T-helper 1 cell treated with Interleukin-12 subunit alpha and Interleukin-12 subunit beta and Interleukin-4 antibody, amounts not matched to agents 30 μg/mL and 1 μg/mL, for 36 hours (primary cell): ENCODE measurements at regions not wholly inside any gene's neighbourhood (a gene's known extent, or its start where the extent isn't known, plus 50 kb on each side); places are given as distances from the start of the nearest gene placed in this dataset.
"Not testable (repeated sequence)": the region's sequence is repeated elsewhere in the genome, so short reads cannot be mapped to it uniquely, and the experiment has no call there.

ENCODE experiments used
- H3K27ac Mint-ChIP-seq: one replicate; pipeline ENCODE4 v1.8.0; 2021; ENCODE audit warnings: mild to moderate bottlenecking, mixed read lengths
- H3K27me3 Mint-ChIP-seq: one replicate; pipeline ENCODE4 v1.8.0; 2021; ENCODE audit warnings: low read depth, mixed read lengths
- H3K36me3 Mint-ChIP-seq: one replicate; pipeline ENCODE4 v1.8.0; 2021; ENCODE audit warnings: low read depth, mixed read lengths
- H3K4me1 Mint-ChIP-seq: one replicate; pipeline ENCODE4 v1.8.0; 2021; ENCODE audit warnings: low read depth, mixed read lengths
- H3K4me3 Mint-ChIP-seq: one replicate; pipeline ENCODE4 v1.8.0; 2021; ENCODE audit warnings: mild to moderate bottlenecking, moderate library complexity, mixed read lengths
- H3K9me3 Mint-ChIP-seq: one replicate; pipeline ENCODE4 v1.8.0; 2021; ENCODE audit warnings: mixed read lengths

GRCh38 chr12:86634456-86635410 is 378.5 kb upstream of the MGAT4C start:
- Mint-ChIP-seq H3K27ac (no peak overlapping the region), H3K27me3 (no peaks in the 10 kb centered on the region), H3K36me3 (no peaks in the 10 kb centered on the region), H3K4me3 (no peak overlapping the region), H3K4me1 (no peaks in the 10 kb centered on the region), H3K9me3 (peaks cover 10% of the 10 kb centered on the region)

- Mint-ChIP-seq H3K4me1 (no peaks in the 10 kb centered on the region), H3K36me3 (no peaks in the 10 kb centered on the region), H3K4me3 (no peak overlapping the region), H3K9me3 (peaks cover 51% of the 10 kb centered on the region), H3K27me3 (no peaks in the 10 kb centered on the region), H3K27ac (no peak overlapping the region)
Measured at GRCh38 chr12:86627001-86627400, 370.8 kb upstream of the MGAT4C start.

- Mint-ChIP-seq H3K27me3 (no peaks in the 10 kb centered on the region), H3K27ac (no peak overlapping the region), H3K4me3 (no peak overlapping the region), H3K9me3 (peaks cover 30% of the 10 kb centered on the region), H3K36me3 (no peaks in the 10 kb centered on the region), H3K4me1 (no peaks in the 10 kb centered on the region)
Measured at GRCh38 chr12:86623267-86623666, 367.1 kb upstream of the MGAT4C start.

GRCh38 chr12:86621957-86622356 is 365.8 kb upstream of the MGAT4C start:
- Mint-ChIP-seq H3K4me1 (no peaks in the 10 kb centered on the region), H3K9me3 (peaks cover 23% of the 10 kb centered on the region), H3K27ac (no peak overlapping the region), H3K4me3 (no peak overlapping the region), H3K36me3 (no peaks in the 10 kb centered on the region), H3K27me3 (no peaks in the 10 kb centered on the region)

- H3K9me3 Mint-ChIP-seq, result no peaks in the 10 kb centered on the region
- no peak overlapping the region for H3K4me3 Mint-ChIP-seq
- H3K36me3 Mint-ChIP-seq, result no peaks in the 10 kb centered on the region
- no peak overlapping the region for H3K27ac Mint-ChIP-seq
- H3K4me1 Mint-ChIP-seq, result no peaks in the 10 kb centered on the region
- H3K27me3 Mint-ChIP-seq, result no peaks in the 10 kb centered on the region
Measured at GRCh38 chr12:86613311-86613710, 357.1 kb upstream of the MGAT4C start.

GRCh38 chr12:86608638-86609037 is 352.4 kb upstream of the MGAT4C start:
- Mint-ChIP-seq H3K9me3 (no peaks in the 10 kb centered on the region), H3K4me3 (no peak overlapping the region), H3K27me3 (no peaks in the 10 kb centered on the region), H3K4me1 (no peaks in the 10 kb centered on the region), H3K36me3 (no peaks in the 10 kb centered on the region), H3K27ac (no peak overlapping the region)

GRCh38 chr12:86601550-86602308 is 345.5 kb upstream of the MGAT4C start:
- H3K4me3 Mint-ChIP-seq, result no peak overlapping the region
- H3K9me3 Mint-ChIP-seq, result no peaks in the 10 kb centered on the region
- H3K27ac Mint-ChIP-seq, result no peak overlapping the region
- no peaks in the 10 kb centered on the region for H3K36me3 Mint-ChIP-seq
- no peaks in the 10 kb centered on the region for H3K27me3 Mint-ChIP-seq
- H3K4me1 Mint-ChIP-seq, result no peaks in the 10 kb centered on the region

- Mint-ChIP-seq H3K4me3 (no peak overlapping the region), H3K4me1 (no peaks in the 10 kb centered on the region), H3K9me3 (no peaks in the 10 kb centered on the region), H3K27me3 (no peaks in the 10 kb centered on the region), H3K36me3 (no peaks in the 10 kb centered on the region), H3K27ac (no peak overlapping the region)
Measured at GRCh38 chr12:86600664-86601231, 344.6 kb upstream of the MGAT4C start.

GRCh38 chr12:86597431-86597830 is 341.2 kb upstream of the MGAT4C start:
- H3K4me1 Mint-ChIP-seq, result no peaks in the 10 kb centered on the region
- H3K27ac Mint-ChIP-seq, result no peak overlapping the region
- H3K9me3 Mint-ChIP-seq, result peaks cover 4% of the 10 kb centered on the region
- H3K27me3 Mint-ChIP-seq, result no peaks in the 10 kb centered on the region
- H3K36me3 Mint-ChIP-seq, result no peaks in the 10 kb centered on the region
- H3K4me3 Mint-ChIP-seq, result no peak overlapping the region

- Mint-ChIP-seq H3K4me3 (no peak overlapping the region), H3K9me3 (peaks cover 4% of the 10 kb centered on the region), H3K36me3 (no peaks in the 10 kb centered on the region), H3K27me3 (no peaks in the 10 kb centered on the region), H3K27ac (no peak overlapping the region), H3K4me1 (no peaks in the 10 kb centered on the region)
Measured at GRCh38 chr12:86590296-86590695, 334.1 kb upstream of the MGAT4C start.

GRCh38 chr12:86574143-86574542 is 318.0 kb upstream of the MGAT4C start:
- Mint-ChIP-seq H3K9me3 (peaks cover 7% of the 10 kb centered on the region), H3K27me3 (no peaks in the 10 kb centered on the region), H3K4me1 (no peaks in the 10 kb centered on the region), H3K36me3 (no peaks in the 10 kb centered on the region), H3K27ac (no peak overlapping the region), H3K4me3 (no peak overlapping the region)

- peaks cover 17% of the 10 kb centered on the region for H3K9me3 Mint-ChIP-seq
- no peak overlapping the region for H3K4me3 Mint-ChIP-seq
- no peaks in the 10 kb centered on the region for H3K4me1 Mint-ChIP-seq
- no peaks in the 10 kb centered on the region for H3K27me3 Mint-ChIP-seq
- no peaks in the 10 kb centered on the region for H3K36me3 Mint-ChIP-seq
- H3K27ac Mint-ChIP-seq, result no peak overlapping the region
Measured at GRCh38 chr12:86572455-86572854, 316.3 kb upstream of the MGAT4C start.

- H3K27ac Mint-ChIP-seq, result no peak overlapping the region
- no peaks in the 10 kb centered on the region for H3K4me1 Mint-ChIP-seq
- no peak overlapping the region for H3K4me3 Mint-ChIP-seq
- no peaks in the 10 kb centered on the region for H3K27me3 Mint-ChIP-seq
- H3K9me3 Mint-ChIP-seq, result peaks cover 29% of the 10 kb centered on the region
- no peaks in the 10 kb centered on the region for H3K36me3 Mint-ChIP-seq
Measured at GRCh38 chr12:86565038-86565437, 308.8 kb upstream of the MGAT4C start.

GRCh38 chr12:86555491-86555890 is 299.3 kb upstream of the MGAT4C start:
- H3K36me3 Mint-ChIP-seq, H3K27me3 Mint-ChIP-seq, H3K27ac Mint-ChIP-seq, H3K9me3 Mint-ChIP-seq, H3K4me1 Mint-ChIP-seq, H3K4me3 Mint-ChIP-seq: not testable (repeated sequence)

GRCh38 chr12:86551146-86551571 is 295.0 kb upstream of the MGAT4C start:
- Mint-ChIP-seq H3K27me3 (no peaks in the 10 kb centered on the region), H3K9me3 (no peaks in the 10 kb centered on the region), H3K27ac (no peak overlapping the region), H3K4me3 (no peak overlapping the region), H3K4me1 (no peaks in the 10 kb centered on the region), H3K36me3 (no peaks in the 10 kb centered on the region)
